HepG2 (cell line): ENCODE measurements at regions not wholly inside any gene's neighbourhood (a gene's known extent, or its start where the extent isn't known, plus 50 kb on each side); places are given as distances from the start of the nearest gene placed in this dataset.

Experiments
- EZH2 ChIP-seq: conservative IDR thresholded peaks from 2 replicates; pipeline ENCODE4 v1.6.1; 2012; ENCODE audit warnings: mild to moderate bottlenecking, low read depth, low read length, moderate library complexity
- FOSL2 ChIP-seq: sonication (generic); formaldehyde crosslinking; IDR thresholded peaks from 2 replicates; pipeline ENCODE4 v1.4.0; 2020; ENCODE audit warnings: missing genetic modification reagents
- FOXM1 ChIP-seq: sonication (generic); formaldehyde crosslinking; IDR thresholded peaks from 2 replicates; pipeline ENCODE4 v1.5.0; 2020; ENCODE audit warnings: missing genetic modification reagents
- KDM3A ChIP-seq: IDR thresholded peaks from 2 replicates; pipeline ENCODE4 v1.6.1; 2018; ENCODE audit warnings: low read depth, missing compliant biosample characterization
- KLF6 ChIP-seq: IDR thresholded peaks from 2 replicates; pipeline ENCODE4 v1.8.0; 2016; ENCODE audit warnings: missing biosample characterization, missing genetic modification reagents
- NBN ChIP-seq: fragments of 450-650 bp; conservative IDR thresholded peaks from 2 replicates; pipeline ENCODE4 v1.6.1; 2017
- RBM22 ChIP-seq: fragments of 200-400 bp; formaldehyde crosslinking; optimal IDR thresholded peaks from 2 replicates; pipeline ENCODE3; 2017; ENCODE audit warnings: mild to moderate bottlenecking, low read length, moderate library complexity
- RXRB ChIP-seq: IDR thresholded peaks from 2 replicates; pipeline ENCODE4 v1.6.1; 2016; ENCODE audit warnings: borderline replicate concordance, missing genetic modification reagents, missing compliant biosample characterization
- SKI ChIP-seq: fragments of 450-650 bp; IDR thresholded peaks from one replicate; pipeline ENCODE4 v1.6.1; 2018; ENCODE audit warnings: mild to moderate bottlenecking; ENCODE audit not compliant: partially characterized antibody
- TSC22D2 ChIP-seq: sonication (generic); formaldehyde crosslinking; IDR thresholded peaks from 2 replicates; pipeline ENCODE4 v1.5.1; 2020; ENCODE audit warnings: missing genetic modification reagents, mild to moderate bottlenecking, borderline replicate concordance
- ZFP36L1 ChIP-seq: sonication (generic); formaldehyde crosslinking; IDR thresholded peaks from 2 replicates; pipeline ENCODE4 v1.8.0; 2022; ENCODE audit warnings: mild to moderate bottlenecking, missing genetic modification reagents, moderate library complexity
- ZFP62 ChIP-seq: sonication (generic); formaldehyde crosslinking; IDR thresholded peaks from 2 replicates; pipeline ENCODE4 v1.4.0; 2020; ENCODE audit warnings: missing genetic modification reagents
- ZNF350 ChIP-seq: sonication (generic); formaldehyde crosslinking; IDR thresholded peaks from 2 replicates; pipeline ENCODE4 v1.4.0; 2020; ENCODE audit warnings: mild to moderate bottlenecking, low read depth, missing genetic modification reagents, borderline replicate concordance
- ZNF367 ChIP-seq: sonication (generic); formaldehyde crosslinking; IDR thresholded peaks from 2 replicates; pipeline ENCODE4 v1.4.0; 2020; ENCODE audit warnings: missing genetic modification reagents, borderline replicate concordance
- ZNF589 ChIP-seq: sonication (generic); formaldehyde crosslinking; conservative IDR thresholded peaks from 2 replicates; pipeline ENCODE4 v1.8.0; 2022; ENCODE audit warnings: mild to moderate bottlenecking, moderate library complexity, missing genetic modification reagents
- ZNF614 ChIP-seq: IDR thresholded peaks from 2 replicates; pipeline ENCODE4 v1.6.1; 2018; ENCODE audit warnings: missing biosample characterization, missing genetic modification reagents, inconsistent platforms, borderline replicate concordance
- TF ChIP-seq, protein P1 (sequence below): IDR thresholded peaks from 2 replicates; pipeline ENCODE4 v1.6.1; 2016; ENCODE audit warnings: low read depth, control low read depth
- TF ChIP-seq, protein P2 (sequence below): sonication (generic); formaldehyde crosslinking; IDR thresholded peaks from 2 replicates; pipeline ENCODE4 v1.8.1; 2022; ENCODE audit warnings: mild to moderate bottlenecking, missing genetic modification reagents
- TF ChIP-seq, protein P3 (sequence below): IDR thresholded peaks from 2 replicates; pipeline ENCODE4 v1.6.1; 2012; ENCODE audit warnings: low read length, improper control_type of control experiment
- TF ChIP-seq, protein P4 (sequence below): sonication (generic); formaldehyde crosslinking; IDR thresholded peaks from 2 replicates; pipeline ENCODE4 v1.4.0; 2020; ENCODE audit warnings: missing genetic modification reagents

DNA sequence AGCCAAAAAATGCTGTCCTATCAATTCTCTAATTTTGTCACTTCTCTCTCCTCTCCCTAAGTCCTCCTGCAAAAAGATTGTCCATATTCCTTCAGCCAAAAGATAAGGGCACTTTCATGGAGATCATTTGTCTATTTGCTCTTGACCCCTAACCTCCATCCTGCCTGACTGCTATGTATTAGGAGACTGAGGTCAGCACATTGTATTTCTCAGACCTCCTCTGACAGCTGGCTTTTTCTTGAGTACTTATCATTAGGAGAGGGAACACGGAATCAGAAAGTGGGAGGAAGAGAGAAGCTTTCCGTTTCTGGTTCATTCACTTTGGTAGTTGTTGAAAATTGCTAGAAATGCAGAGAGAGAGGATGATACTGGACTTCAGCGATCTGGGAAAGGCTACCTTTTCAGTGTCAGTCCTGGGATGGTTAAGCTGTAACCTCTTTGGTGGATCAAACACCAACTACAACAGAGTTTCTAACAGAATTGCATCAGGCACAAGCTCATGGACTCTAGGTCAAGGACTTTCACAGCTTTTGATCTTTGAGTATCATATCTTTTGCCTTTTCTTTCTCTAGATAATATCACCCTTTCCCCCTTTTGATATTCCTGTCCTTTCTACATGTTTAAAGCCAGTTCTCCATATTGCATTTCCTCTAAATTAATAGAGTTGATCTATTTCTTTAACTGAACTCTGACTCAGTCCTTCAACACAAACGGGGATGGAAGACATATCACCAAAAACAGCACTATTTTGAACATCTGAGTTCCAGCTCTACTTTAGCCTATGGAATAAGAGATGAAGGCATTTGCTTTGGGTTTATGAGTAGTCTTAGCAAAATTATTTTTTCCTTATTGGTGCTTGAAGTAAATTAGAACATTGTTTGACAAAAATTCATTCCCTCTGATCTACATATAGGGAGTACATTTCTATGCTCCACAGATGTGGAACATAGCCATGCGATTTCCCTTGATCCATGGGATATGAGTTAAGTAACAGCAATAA lies 63.3 kb upstream of the KYNU start (continued):
- TF ChIP-seq KDM3A (CRISPR knock-in tag) (no peak; the same call in 1 of the 2 replicates), KLF6 (no peak), FOXM1 (CRISPR knock-in tag) (no peak), ZNF614 (CRISPR knock-in tag) (0 out of 2 replicates have a peak, but pooled peaks have one; percentile 25), RXRB (peak; percentile 91), ZNF350 (CRISPR knock-in tag) (no peak), TSC22D2 (CRISPR knock-in tag) (no peak), EZH2 (no peak), ZFP62 (CRISPR knock-in tag) (no peak), ZNF589 (CRISPR knock-in tag) (no peak), NBN (no peak), FOSL2 (CRISPR knock-in tag) (no peak; the same call in 1 of the 2 replicates), RBM22 (no peak), ZNF367 (CRISPR knock-in tag) (no peak), ZFP36L1 (peak; percentile 51; the same call in 1 of the 2 replicates), SKI (no peak)
- TF ChIP-seq, protein P1, sequence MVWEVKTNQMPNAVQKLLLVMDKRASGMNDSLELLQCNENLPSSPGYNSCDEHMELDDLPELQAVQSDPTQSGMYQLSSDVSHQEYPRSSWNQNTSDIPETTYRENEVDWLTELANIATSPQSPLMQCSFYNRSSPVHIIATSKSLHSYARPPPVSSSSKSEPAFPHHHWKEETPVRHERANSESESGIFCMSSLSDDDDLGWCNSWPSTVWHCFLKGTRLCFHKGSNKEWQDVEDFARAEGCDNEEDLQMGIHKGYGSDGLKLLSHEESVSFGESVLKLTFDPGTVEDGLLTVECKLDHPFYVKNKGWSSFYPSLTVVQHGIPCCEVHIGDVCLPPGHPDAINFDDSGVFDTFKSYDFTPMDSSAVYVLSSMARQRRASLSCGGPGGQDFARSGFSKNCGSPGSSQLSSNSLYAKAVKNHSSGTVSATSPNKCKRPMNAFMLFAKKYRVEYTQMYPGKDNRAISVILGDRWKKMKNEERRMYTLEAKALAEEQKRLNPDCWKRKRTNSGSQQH (CRISPR knock-in tag): no peak
- TF ChIP-seq, protein P2, sequence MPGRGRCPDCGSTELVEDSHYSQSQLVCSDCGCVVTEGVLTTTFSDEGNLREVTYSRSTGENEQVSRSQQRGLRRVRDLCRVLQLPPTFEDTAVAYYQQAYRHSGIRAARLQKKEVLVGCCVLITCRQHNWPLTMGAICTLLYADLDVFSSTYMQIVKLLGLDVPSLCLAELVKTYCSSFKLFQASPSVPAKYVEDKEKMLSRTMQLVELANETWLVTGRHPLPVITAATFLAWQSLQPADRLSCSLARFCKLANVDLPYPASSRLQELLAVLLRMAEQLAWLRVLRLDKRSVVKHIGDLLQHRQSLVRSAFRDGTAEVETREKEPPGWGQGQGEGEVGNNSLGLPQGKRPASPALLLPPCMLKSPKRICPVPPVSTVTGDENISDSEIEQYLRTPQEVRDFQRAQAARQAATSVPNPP (CRISPR knock-in tag): peak; percentile 70; the same call in 1 of the 2 replicates
- TF ChIP-seq, protein P3, sequence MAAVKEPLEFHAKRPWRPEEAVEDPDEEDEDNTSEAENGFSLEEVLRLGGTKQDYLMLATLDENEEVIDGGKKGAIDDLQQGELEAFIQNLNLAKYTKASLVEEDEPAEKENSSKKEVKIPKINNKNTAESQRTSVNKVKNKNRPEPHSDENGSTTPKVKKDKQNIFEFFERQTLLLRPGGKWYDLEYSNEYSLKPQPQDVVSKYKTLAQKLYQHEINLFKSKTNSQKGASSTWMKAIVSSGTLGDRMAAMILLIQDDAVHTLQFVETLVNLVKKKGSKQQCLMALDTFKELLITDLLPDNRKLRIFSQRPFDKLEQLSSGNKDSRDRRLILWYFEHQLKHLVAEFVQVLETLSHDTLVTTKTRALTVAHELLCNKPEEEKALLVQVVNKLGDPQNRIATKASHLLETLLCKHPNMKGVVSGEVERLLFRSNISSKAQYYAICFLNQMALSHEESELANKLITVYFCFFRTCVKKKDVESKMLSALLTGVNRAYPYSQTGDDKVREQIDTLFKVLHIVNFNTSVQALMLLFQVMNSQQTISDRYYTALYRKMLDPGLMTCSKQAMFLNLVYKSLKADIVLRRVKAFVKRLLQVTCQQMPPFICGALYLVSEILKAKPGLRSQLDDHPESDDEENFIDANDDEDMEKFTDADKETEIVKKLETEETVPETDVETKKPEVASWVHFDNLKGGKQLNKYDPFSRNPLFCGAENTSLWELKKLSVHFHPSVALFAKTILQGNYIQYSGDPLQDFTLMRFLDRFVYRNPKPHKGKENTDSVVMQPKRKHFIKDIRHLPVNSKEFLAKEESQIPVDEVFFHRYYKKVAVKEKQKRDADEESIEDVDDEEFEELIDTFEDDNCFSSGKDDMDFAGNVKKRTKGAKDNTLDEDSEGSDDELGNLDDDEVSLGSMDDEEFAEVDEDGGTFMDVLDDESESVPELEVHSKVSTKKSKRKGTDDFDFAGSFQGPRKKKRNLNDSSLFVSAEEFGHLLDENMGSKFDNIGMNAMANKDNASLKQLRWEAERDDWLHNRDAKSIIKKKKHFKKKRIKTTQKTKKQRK: no peak
- TF ChIP-seq, protein P4, sequence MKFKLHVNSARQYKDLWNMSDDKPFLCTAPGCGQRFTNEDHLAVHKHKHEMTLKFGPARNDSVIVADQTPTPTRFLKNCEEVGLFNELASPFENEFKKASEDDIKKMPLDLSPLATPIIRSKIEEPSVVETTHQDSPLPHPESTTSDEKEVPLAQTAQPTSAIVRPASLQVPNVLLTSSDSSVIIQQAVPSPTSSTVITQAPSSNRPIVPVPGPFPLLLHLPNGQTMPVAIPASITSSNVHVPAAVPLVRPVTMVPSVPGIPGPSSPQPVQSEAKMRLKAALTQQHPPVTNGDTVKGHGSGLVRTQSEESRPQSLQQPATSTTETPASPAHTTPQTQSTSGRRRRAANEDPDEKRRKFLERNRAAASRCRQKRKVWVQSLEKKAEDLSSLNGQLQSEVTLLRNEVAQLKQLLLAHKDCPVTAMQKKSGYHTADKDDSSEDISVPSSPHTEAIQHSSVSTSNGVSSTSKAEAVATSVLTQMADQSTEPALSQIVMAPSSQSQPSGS (CRISPR knock-in tag): peak; percentile 69; the same call in 1 of the 2 replicates
